ENCODE measurements at regions not wholly inside any gene's neighbourhood (a gene's known extent, or its start where the extent isn't known, plus 50 kb on each side); places are given as distances from the start of the nearest gene placed in this dataset.

- no peak for TF ChIP-seq CTCF (conservative IDR thresholded peaks at IDR 0.05)
Measured at GRCh38 chr2:128721096-128721495, 402.4 kb upstream of the HS6ST1 start.

GRCh38 chr2:128722489-128722888 lies 403.8 kb upstream of the HS6ST1 start:
- TF ChIP-seq CTCF (conservative IDR thresholded peaks at IDR 0.05) = no peak
- H3K27ac ChIP-seq = no peak overlapping the region

More at GRCh38 chr2:128721096-128721495, 402.4 kb upstream of the HS6ST1 start:
- peak overlapping the region; percentile 13; the same call in 1 of the 2 replicates for H3K27ac ChIP-seq

- H3K27ac ChIP-seq = no peak overlapping the region
- no peak for TF ChIP-seq CTCF (conservative IDR thresholded peaks at IDR 0.05)
Measured at GRCh38 chr2:128724547-128724946, 405.9 kb upstream of the HS6ST1 start.

- no peak overlapping the region for H3K27ac ChIP-seq
- no peak for TF ChIP-seq CTCF (conservative IDR thresholded peaks at IDR 0.05)
Measured at GRCh38 chr2:128724972-128725371, 406.3 kb upstream of the HS6ST1 start.

- TF ChIP-seq CTCF (conservative IDR thresholded peaks at IDR 0.05) = no peak
- H3K27ac ChIP-seq = no peak overlapping the region
Measured at GRCh38 chr2:128726236-128726635, 407.6 kb upstream of the HS6ST1 start.

GRCh38 chr2:128726911-128727310 lies 408.2 kb upstream of the HS6ST1 start:
- H3K27ac ChIP-seq = no peak overlapping the region
- no peak for TF ChIP-seq CTCF (conservative IDR thresholded peaks at IDR 0.05)

- TF ChIP-seq CTCF (conservative IDR thresholded peaks at IDR 0.05) = no peak
- no peak overlapping the region for H3K27ac ChIP-seq
Measured at GRCh38 chr2:128727404-128727803, 408.7 kb upstream of the HS6ST1 start.

GRCh38 chr2:128727914-128728313 lies 409.2 kb upstream of the HS6ST1 start:
- no peak overlapping the region for H3K27ac ChIP-seq
- TF ChIP-seq CTCF (conservative IDR thresholded peaks at IDR 0.05) = no peak

Measured in VCaP (cell line).